Endothelial cell of umbilical vein (primary cell): ENCODE measurements at regions not wholly inside any gene's neighbourhood (a gene's known extent, or its start where the extent isn't known, plus 50 kb on each side); places are given as distances from the start of the nearest gene placed in this dataset.

Source experiments
- BruUV-seq: library from RNA; stranded (reverse); fragments of 400-500 nt; replicated peaks from 2 replicates; lab custom pipeline; 2021; lab: Mats Ljungman, UMichigan
- CTCF ChIA-PET: fragments of 300-600, 350-600 bp; sonication (Branson Sonifier 250); formaldehyde crosslinking; loops from one replicate; lab custom pipeline; 2021; ENCODE audit warnings: antibody characterized with exemption, inconsistent platforms; lab: Charles Lee
- POLR2A ChIA-PET: fragments of 300-600, 350-600 bp; sonication (Branson Sonifier 250); formaldehyde crosslinking; loops from one replicate; lab custom pipeline; 2021; ENCODE audit warnings: antibody characterized with exemption, inconsistent platforms; lab: Charles Lee
- DNase-seq: peaks from one replicate; pipeline ENCODE4 v3.0.0-alpha.2; 2011; ENCODE audit warnings: low read depth, low spot score
- FAIRE-seq: peaks from 2 replicates; lab custom pipeline; 2011; peaks lifted over from hg19 to GRCh38; lab: Jason Lieb, UNC
- H2AFZ ChIP-seq: 2 replicates; pipeline ENCODE4 v1.6.0; 2012; ENCODE audit warnings: low read depth, low read length, control low read depth, inconsistent platforms
- H3K27ac ChIP-seq: 2 replicates; pipeline ENCODE4 v1.5.1; 2011; ENCODE audit warnings: low read depth, mild to moderate bottlenecking, control low read depth, low read length, moderate library complexity; ENCODE audit not compliant: insufficient read depth
- H3K27me3 ChIP-seq, 2 experiments: 2 replicates each; pipeline versions ENCODE4 v1.6.0 to v1.6.1; 2011; ENCODE audit warnings: low read length in 2 of 2, mixed read lengths in 1 of 2; ENCODE audit not compliant: control insufficient read depth in 2 of 2, insufficient read depth in 2 of 2
- H3K36me3 ChIP-seq, 2 experiments: 2 replicates in 1 of 2; 3 replicates in 1 of 2; pipeline ENCODE4 v1.5.1; 2011; ENCODE audit warnings: low read length in 2 of 2, mild to moderate bottlenecking in 1 of 2, moderate library complexity in 1 of 2; ENCODE audit not compliant: control insufficient read depth in 2 of 2, insufficient read depth in 2 of 2; ENCODE audit errors: extremely low read depth in 1 of 2
- H3K4me1 ChIP-seq: 3 replicates; pipeline ENCODE4 v1.5.1; 2011; ENCODE audit warnings: mild to moderate bottlenecking, low read length; ENCODE audit not compliant: control insufficient read depth, insufficient read depth; ENCODE audit errors: extremely low read depth
- H3K4me2 ChIP-seq: 2 replicates; pipeline ENCODE4 v1.6.1; 2011; ENCODE audit warnings: low read length, control low read depth, mixed read lengths; ENCODE audit not compliant: insufficient read depth
- H3K4me3 ChIP-seq, 3 experiments: fragments of 200-600 bp in 1 of 3; sonication (generic), shearing (Covaris generic) in 1 of 3; replicated peaks in 1 of 3; 2 replicates each; pipeline ENCODE4 v1.5.1; 2011 to 2016; ENCODE audit warnings: control low read depth in 3 of 3, low read length in 3 of 3, mild to moderate bottlenecking in 2 of 3, inconsistent platforms in 1 of 3, low read depth in 1 of 3, moderate library complexity in 1 of 3; ENCODE audit not compliant: insufficient read depth in 1 of 3
- H3K79me2 ChIP-seq: 2 replicates; pipeline ENCODE4 v1.6.0; 2012; ENCODE audit warnings: low read length, inconsistent platforms; ENCODE audit not compliant: control insufficient read depth, insufficient read depth
- H3K9ac ChIP-seq: replicated peaks from 2 replicates; pipeline ENCODE3; 2011; ENCODE audit warnings: low read length, control low read depth; ENCODE audit not compliant: insufficient read depth; ENCODE audit errors: extremely low read depth
- H3K9me1 ChIP-seq: replicated peaks from 3 replicates; pipeline ENCODE4 v1.6.0; 2011; ENCODE audit warnings: mild to moderate bottlenecking, low read length; ENCODE audit not compliant: control insufficient read depth, insufficient read depth; ENCODE audit errors: extremely low read depth
- H3K9me3 ChIP-seq: replicated peaks from 2 replicates; pipeline ENCODE4 v1.5.1; 2012; ENCODE audit warnings: low read length, inconsistent platforms; ENCODE audit not compliant: control insufficient read depth, insufficient read depth
- H4K20me1 ChIP-seq: replicated peaks from 2 replicates; pipeline ENCODE3; 2011; ENCODE audit warnings: mild to moderate bottlenecking, low read length; ENCODE audit not compliant: control insufficient read depth, insufficient read depth; ENCODE audit errors: extremely low read depth
- CTCF ChIP-seq, 2 donors: IDR thresholded peaks; 1 replicate in 1 of 2; 2 replicates in 1 of 2; pipeline ENCODE4 v1.5.1; 2011; ENCODE audit warnings: low read length in 2 of 2, mild to moderate bottlenecking in 2 of 2, moderate library complexity in 2 of 2, control low read depth in 1 of 2, inconsistent platforms in 1 of 2, low read depth in 1 of 2; ENCODE audit not compliant: insufficient read depth in 1 of 2; ENCODE audit errors: extremely low read depth in 1 of 2
- EZH2 ChIP-seq: IDR thresholded peaks from 2 replicates; pipeline ENCODE4 v1.6.1; 2012; ENCODE audit warnings: borderline replicate concordance, low read depth, mild to moderate bottlenecking, moderate library complexity, low read length, inconsistent platforms; ENCODE audit not compliant: severe bottlenecking
- FOS ChIP-seq: IDR thresholded peaks from 2 replicates; pipeline ENCODE4 v1.6.1; 2011; ENCODE audit warnings: mild to moderate bottlenecking, low read length, moderate library complexity, borderline replicate concordance; ENCODE audit not compliant: insufficient read depth
- GATA2 ChIP-seq: IDR thresholded peaks from 2 replicates; pipeline ENCODE4 v1.7.0; 2011; ENCODE audit warnings: low read depth, mild to moderate bottlenecking, moderate library complexity, mixed read lengths, low read length; ENCODE audit not compliant: insufficient read length, insufficient read depth
- JUN ChIP-seq: IDR thresholded peaks from 2 replicates; pipeline ENCODE4 v1.6.1; 2011; ENCODE audit warnings: borderline replicate concordance, low read depth; ENCODE audit not compliant: insufficient read length, insufficient read depth
- MYC ChIP-seq: IDR thresholded peaks from one replicate; pipeline ENCODE4 v1.6.1; 2011; ENCODE audit warnings: mild to moderate bottlenecking, low read depth, low read length
- POLR2A ChIP-seq: IDR thresholded peaks from 2 replicates; pipeline ENCODE4 v1.6.1; 2012; ENCODE audit warnings: low read depth, mild to moderate bottlenecking, control low read depth, low read length
- POLR2AphosphoS5 ChIP-seq: IDR thresholded peaks from 2 replicates; pipeline ENCODE4 v1.6.1; 2012; ENCODE audit warnings: low read depth, mild to moderate bottlenecking, control low read depth, low read length, moderate library complexity; ENCODE audit not compliant: insufficient read depth
- dilution Hi-C: fragments of 300-500 bp; cut with MboI; formaldehyde crosslinking; loops from one replicate; pipeline ENCODE4 v1.15.0; 2019; ENCODE audit warnings: low sequenced_read_pairs; ENCODE audit not compliant: extremely low pct_ligation_motif_present
- intact Hi-C: fragments of 100-400 bp; cut with micrococcal nuclease; formaldehyde crosslinking; loops from one replicate; pipeline ENCODE4 v1.10.0; 2022
- TF ChIP-seq, protein P1 (sequence below): IDR thresholded peaks from 2 replicates; pipeline ENCODE4 v1.6.1; 2011; ENCODE audit not compliant: insufficient read depth, insufficient read length

GRCh38 chr2:78145395-78145996 lies 623.3 kb upstream of the LRRTM4 start:
- BruUV-seq = no TSS peak
- TF ChIP-seq POLR2A (no peak), JUN (no peak), FOS (no peak), POLR2AphosphoS5 (no peak), EZH2 (no peak), MYC (no peak), CTCF (IDR thresholded peaks at IDR 0.05; ENCODE audit: extremely low read depth in 1 of 2, insufficient read depth in 1 of 2, low read depth in 1 of 2, low read length in 2 of 2) (no peak), GATA2 (no peak)
- TF ChIP-seq, protein P1, sequence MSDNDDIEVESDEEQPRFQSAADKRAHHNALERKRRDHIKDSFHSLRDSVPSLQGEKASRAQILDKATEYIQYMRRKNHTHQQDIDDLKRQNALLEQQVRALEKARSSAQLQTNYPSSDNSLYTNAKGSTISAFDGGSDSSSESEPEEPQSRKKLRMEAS = no peak
- Histone ChIP-seq H3K9me1 (no peaks in the 10 kb centered on the region), H3K9ac (no peak overlapping the region), H3K27me3 (no peaks in the 10 kb centered on the region), H4K20me1 (no peaks in the 10 kb centered on the region), H2AFZ (no peak overlapping the region), H3K27ac (no peak overlapping the region), H3K79me2 (no peaks in the 10 kb centered on the region), H3K4me1 (no peaks in the 10 kb centered on the region), H3K4me3 (no peak overlapping the region), H3K36me3 (no peaks in the 10 kb centered on the region), H3K9me3 (peaks cover 2% of the 10 kb centered on the region), H3K4me2 (no peak overlapping the region)
- no peak for FAIRE-seq
- dilution Hi-C loops (no loop called here), intact Hi-C loops (no loop called here)
- ChIA-PET CTCF (no interaction called here), POLR2A (no interaction called here)
- DNase-seq = no peak
